Stomach (tissue), 8 donors: ENCODE measurements at regions not wholly inside any gene's neighbourhood (a gene's known extent, or its start where the extent isn't known, plus 50 kb on each side); places are given as distances from the start of the nearest gene placed in this dataset.

Source experiments
- DNase-seq, 2 donors: peaks; one replicate each; pipeline versions ENCODE4 v3.0.0 to v3.0.0-alpha.2; 2013 to 2019
- H3K27ac ChIP-seq, 5 donors: fragments of 200-600 bp in 4 of 5; sonication (generic) in 4 of 5; one replicate each; pipeline ENCODE4 v1.5.1; 2013 to 2019; ENCODE audit warnings: mild to moderate bottlenecking in 1 of 5, moderate library complexity in 1 of 5
- H3K27me3 ChIP-seq, 3 donors: fragments of 200-600 bp; sonication (generic); one replicate each; pipeline ENCODE4 v1.5.1; 2017 to 2019; ENCODE audit warnings: mixed run types in 1 of 3
- H3K36me3 ChIP-seq, 4 donors: fragments of 200-600 bp; sonication (generic); 1 replicate in 3 of 4; 2 replicates in 1 of 4; pipeline ENCODE4 v1.5.1; 2016 to 2019
- H3K4me1 ChIP-seq, 4 donors: fragments of 200-600 bp; sonication (generic); one replicate each; pipeline ENCODE4 v1.5.1; 2016 to 2019
- H3K4me3 ChIP-seq, 4 donors: fragments of 200-600 bp; sonication (generic) in 3 of 4; one replicate each; pipeline ENCODE4 v1.5.1; 2016 to 2019; ENCODE audit warnings: mild to moderate bottlenecking in 1 of 4
- H3K9me3 ChIP-seq, 4 donors: fragments of 200-600 bp; sonication (generic); one replicate each; pipeline ENCODE4 v1.5.1; 2016 to 2019
- CTCF ChIP-seq, 7 experiments: fragments of 450-650 bp in 4 of 7; fragments of 200-600 bp in 3 of 7; sonication (generic) in 3 of 7; IDR thresholded peaks; one replicate each; pipeline ENCODE4 v1.5.1; 2016 to 2019; ENCODE audit warnings: antibody characterized with exemption in 7 of 7, control low read depth in 2 of 7, mild to moderate bottlenecking in 1 of 7
- EP300 ChIP-seq: sonication (generic); formaldehyde crosslinking; IDR thresholded peaks from one replicate; pipeline ENCODE4 v1.6.1; 2017; ENCODE audit warnings: antibody characterized with exemption
- POLR2A ChIP-seq, 4 donors: fragments of 450-650 bp; IDR thresholded peaks; one replicate each; pipeline ENCODE4 v1.6.1; 2016; ENCODE audit warnings: antibody characterized with exemption in 4 of 4, control low read depth in 2 of 4, mild to moderate bottlenecking in 1 of 4, moderate library complexity in 1 of 4
- POLR2AphosphoS5 ChIP-seq, 3 donors: sonication (generic); formaldehyde crosslinking; IDR thresholded peaks; one replicate each; pipeline ENCODE4 v1.6.1; 2016; ENCODE audit warnings: antibody characterized with exemption in 3 of 3
- WGBS, 5 donors: extraction: QIAGEN DNeasy Blood & Tissue Kit in 3 of 5; methylation state at CpG; one replicate each; pipeline versions ENCODE4 v1.1.5 to v1.1.7; 2013 to 2018; 5-methylcytosine and 5-hydroxymethylcytosine counted together
- intact Hi-C: fragments of 100-400 bp; cut with DNase I; formaldehyde crosslinking; loops from one replicate; pipeline ENCODE4 v1.15.1; 2023; ENCODE audit warnings: low total_unique reads
- donor health status: healthy with polysubstance abuse.
- donor health status: Bipolar disorder and iron deficiency.
- donor health status: healthy.

- Histone ChIP-seq H3K27me3 (peaks cover 0 to 11% (median 0%) of the 10 kb centered on the region in 3 donors), H3K36me3 (no peaks in the 10 kb centered on the region), H3K4me1 (no peaks in the 10 kb centered on the region), H3K4me3 (no peak overlapping the region), H3K9me3 (no peaks in the 10 kb centered on the region), H3K27ac (no peak overlapping the region)
- no peak for TF ChIP-seq EP300
- intact Hi-C loops: no loop called here
- no peak for DNase-seq
- 66 to 80% (median 76%) methylated on average over 6 to 14 of the region's 14 CpGs for WGBS, 5 donors
These were observed 74.7 kb upstream of the POU3F1 start for GRCh38 chr1:38121231-38121680.

GRCh38 chr1:38120552-38121230, 74.1 kb upstream of the POU3F1 start:
- no peaks in the 10 kb centered on the region for H3K9me3 ChIP-seq
- H3K27ac ChIP-seq: no peak overlapping the region
- H3K27me3 ChIP-seq: peaks cover 0 to 6% (median 0%) of the 10 kb centered on the region in 3 donors
- no peaks in the 10 kb centered on the region for H3K36me3 ChIP-seq
- H3K4me1 ChIP-seq: no peaks in the 10 kb centered on the region
- 79 to 91% (median 84%) methylated on average over 5 of the region's 5 CpGs for WGBS, 5 donors
- DNase-seq: no peak
- TF ChIP-seq EP300 (no peak), POLR2AphosphoS5 (IDR thresholded peaks at IDR 0.05) (no peak), POLR2A (IDR thresholded peaks at IDR 0.05) (no peak), CTCF (IDR thresholded peaks at IDR 0.05) (no peak)
- no peak overlapping the region for H3K4me3 ChIP-seq
- intact Hi-C loops: no loop called here

- Histone ChIP-seq H3K9me3 (no peaks in the 10 kb centered on the region), H3K27me3 (no peaks in the 10 kb centered on the region), H3K36me3 (no peaks in the 10 kb centered on the region), H3K27ac (no peak overlapping the region), H3K4me1 (peaks cover 0 to 7% (median 0%) of the 10 kb centered on the region in 4 donors), H3K4me3 (no peak overlapping the region)
- TF ChIP-seq POLR2AphosphoS5 (IDR thresholded peaks at IDR 0.05) (no peak), EP300 (no peak), POLR2A (IDR thresholded peaks at IDR 0.05) (no peak), CTCF (IDR thresholded peaks at IDR 0.05) (no peak)
- intact Hi-C loops: no loop called here
- WGBS, 5 donors: 67 to 81% (median 72%) methylated on average over 9 of the region's 9 CpGs
- DNase-seq: no peak
These were observed 72.4 kb upstream of the POU3F1 start for GRCh38 chr1:38118976-38119375.

GRCh38 chr1:38117444-38117887, 70.9 kb upstream of the POU3F1 start:
- no peak overlapping the region for H3K27ac ChIP-seq
- no peaks in the 10 kb centered on the region for H3K9me3 ChIP-seq
- WGBS, 5 donors: 69 to 91% (median 85%) methylated on average over 8 to 11 of the region's 11 CpGs
- intact Hi-C loops: no loop called here
- no peaks in the 10 kb centered on the region for H3K36me3 ChIP-seq
- no peak for DNase-seq
- no peaks in the 10 kb centered on the region for H3K27me3 ChIP-seq
- H3K4me3 ChIP-seq: no peak overlapping the region
- peaks cover 0 to 7% (median 0%) of the 10 kb centered on the region in 4 donors for H3K4me1 ChIP-seq
- TF ChIP-seq POLR2AphosphoS5 (IDR thresholded peaks at IDR 0.05) (no peak), POLR2A (IDR thresholded peaks at IDR 0.05) (no peak), EP300 (no peak), CTCF (IDR thresholded peaks at IDR 0.05) (no peak)

- 79 to 87% (median 80%) methylated on average over 9 of the region's 9 CpGs for WGBS, 5 donors
- Histone ChIP-seq H3K36me3 (no peaks in the 10 kb centered on the region), H3K9me3 (no peaks in the 10 kb centered on the region), H3K4me1 (peaks cover 0 to 7% (median 0%) of the 10 kb centered on the region in 4 donors), H3K27me3 (no peaks in the 10 kb centered on the region), H3K4me3 (no peak overlapping the region), H3K27ac (no peak overlapping the region)
- intact Hi-C loops: no loop called here
- TF ChIP-seq POLR2AphosphoS5 (IDR thresholded peaks at IDR 0.05): no peak
- TF ChIP-seq EP300: no peak
- no peak for TF ChIP-seq POLR2A (IDR thresholded peaks at IDR 0.05)
- no peak for TF ChIP-seq CTCF (IDR thresholded peaks at IDR 0.05)
- DNase-seq: no peak
These were observed 69.1 kb upstream of the POU3F1 start for GRCh38 chr1:38115682-38116202.
